T1000 (cell line): ENCODE measurements at regions not wholly inside any gene's neighbourhood (a gene's known extent, or its start where the extent isn't known, plus 50 kb on each side); places are given as distances from the start of the nearest gene placed in this dataset.
"Not testable (repeated sequence)": the region's sequence is repeated elsewhere in the genome, so short reads cannot be mapped to it uniquely, and the experiment has no call there.

Experiments used
- DNase-seq: peaks from one replicate; lab custom pipeline; 2025; ENCODE audit warnings: mixed read lengths; lab: John Stamatoyannopoulos, UW

DNA sequence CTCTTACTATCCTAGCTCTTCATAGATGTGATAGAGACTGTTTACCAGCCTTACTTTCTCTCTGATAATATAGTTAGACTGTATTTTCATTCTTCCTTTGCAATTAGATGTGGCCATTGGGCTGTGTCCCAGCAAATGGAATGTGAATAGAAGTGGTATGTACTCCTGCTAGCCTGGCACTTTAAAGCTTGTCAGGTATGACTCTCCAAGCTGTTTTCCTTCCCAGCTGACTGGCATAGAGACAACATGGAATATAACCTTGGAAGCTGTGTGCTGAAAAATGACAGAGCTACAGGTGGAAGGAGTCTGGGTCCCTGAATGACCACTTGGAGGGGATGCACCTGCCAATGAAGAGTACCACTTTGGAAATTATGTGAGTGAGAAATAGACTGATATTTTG lies 116.2 kb downstream of the DIRAS2 start:
- no peak for DNase-seq

DNA sequence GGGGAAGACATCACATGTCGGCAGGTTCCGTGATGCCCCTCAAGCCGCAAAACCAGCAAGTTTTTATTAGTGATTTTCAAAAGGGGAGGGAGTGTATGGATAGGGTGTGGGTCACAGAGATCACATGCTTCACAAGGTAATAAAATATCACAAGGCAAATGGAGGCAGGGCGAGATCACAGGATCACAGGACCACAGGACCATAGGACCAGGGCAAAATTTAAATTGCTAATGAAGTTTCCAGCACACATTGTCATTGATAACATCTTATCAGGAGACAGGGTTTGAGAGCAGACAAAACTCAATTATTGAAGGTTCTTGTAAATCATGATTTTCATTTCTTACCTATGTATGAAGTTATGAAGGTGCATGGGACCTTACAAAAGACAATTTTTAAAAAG lies 106.5 kb downstream of the DIRAS2 start:
- not testable (repeated sequence) for DNase-seq

DNA sequence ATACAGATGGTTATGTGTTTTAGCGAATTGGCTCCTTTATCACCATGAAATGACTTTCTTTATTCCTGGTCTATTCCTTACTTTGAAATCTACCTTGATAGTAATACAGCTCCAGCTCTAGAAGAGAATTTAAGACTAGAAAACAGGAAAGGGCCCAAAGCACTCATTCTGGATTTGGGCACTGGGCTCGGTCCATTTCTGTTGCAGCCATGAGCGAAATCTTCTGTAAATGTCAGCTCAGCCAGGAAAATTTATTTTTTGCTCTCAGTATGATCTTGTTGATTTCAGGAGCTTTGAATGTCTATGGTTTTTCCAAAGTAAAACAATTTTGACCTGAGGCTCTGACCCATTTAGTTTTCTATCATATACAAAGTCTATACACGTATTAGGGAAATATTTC lies 104.1 kb downstream of the DIRAS2 start:
- DNase-seq: no peak

DNA sequence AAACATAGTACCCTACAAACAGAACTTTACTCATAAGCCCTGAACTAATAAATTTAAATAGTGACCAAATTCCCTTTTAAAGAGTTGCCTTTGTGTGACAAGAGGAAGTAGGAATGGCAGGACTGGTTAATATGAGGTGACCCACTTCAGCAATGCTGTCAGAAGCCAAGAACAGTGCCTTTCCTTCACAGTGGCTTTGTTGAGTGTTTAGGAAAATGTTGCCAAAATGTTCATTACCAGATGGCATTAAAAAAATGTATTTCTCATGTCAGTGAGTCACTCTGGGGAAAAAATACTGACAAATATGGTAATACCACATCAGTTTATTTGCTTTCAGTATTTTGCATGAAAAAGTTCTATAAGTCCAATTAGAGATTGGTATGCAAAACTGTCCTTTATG lies 103.3 kb downstream of the DIRAS2 start:
- no peak for DNase-seq

DNA sequence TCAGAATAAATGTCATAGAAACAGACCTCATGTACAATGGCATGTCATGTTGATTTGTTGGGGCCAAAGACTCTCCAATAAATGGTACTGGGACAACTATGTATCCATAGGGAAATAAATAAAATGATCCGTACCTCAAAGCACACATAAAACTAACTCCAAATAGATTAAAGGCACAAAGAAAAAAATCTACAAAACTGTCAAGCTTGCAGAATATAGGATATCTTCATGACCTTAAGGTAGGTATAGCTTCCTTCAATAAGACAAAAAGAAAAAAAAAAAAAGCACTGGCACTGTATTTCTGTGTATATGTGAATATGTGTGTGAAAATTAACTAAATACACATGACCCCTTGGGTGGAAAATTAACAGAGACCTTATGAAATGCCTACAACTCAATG lies 101.9 kb downstream of the DIRAS2 start:
- DNase-seq: no peak

DNA sequence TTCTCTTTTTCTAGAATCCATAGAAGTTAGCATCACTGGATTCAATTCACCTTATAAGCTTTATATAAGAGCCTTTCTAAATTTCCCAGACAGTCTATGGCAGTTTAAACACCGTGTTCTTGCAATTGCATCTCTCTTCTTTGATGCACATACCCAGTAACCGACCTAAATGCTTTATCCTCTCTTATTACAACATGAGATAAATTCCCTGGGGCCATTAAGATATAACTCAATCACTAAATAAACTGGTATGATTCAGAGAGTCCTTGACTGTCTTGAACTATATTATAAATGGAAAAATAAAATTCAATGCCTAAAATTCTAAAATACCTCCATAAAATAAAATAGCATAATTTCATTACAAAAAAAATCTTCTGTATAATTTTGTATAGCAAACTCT lies 98.1 kb downstream of the DIRAS2 start:
- no peak for DNase-seq

DNA sequence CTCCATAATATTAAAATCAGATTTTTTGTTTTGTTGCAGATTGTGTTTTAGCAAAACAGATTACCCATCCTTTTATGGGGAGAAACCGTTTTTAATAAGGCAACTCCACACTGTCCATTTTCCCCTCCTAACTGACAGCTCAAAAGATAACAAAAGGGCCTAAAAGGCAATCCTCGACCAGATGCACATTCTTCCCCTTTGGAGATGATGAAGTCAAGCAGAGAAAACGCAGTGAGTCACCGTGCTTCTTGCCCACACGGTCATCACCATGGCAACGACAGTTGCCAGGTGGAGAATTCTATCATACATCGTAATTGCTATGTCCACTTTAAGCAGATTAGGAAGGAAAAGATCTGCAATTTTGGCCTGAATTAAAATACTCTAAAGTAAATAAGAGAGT lies 96.4 kb downstream of the DIRAS2 start:
- peak; percentile 52 for DNase-seq

DNA sequence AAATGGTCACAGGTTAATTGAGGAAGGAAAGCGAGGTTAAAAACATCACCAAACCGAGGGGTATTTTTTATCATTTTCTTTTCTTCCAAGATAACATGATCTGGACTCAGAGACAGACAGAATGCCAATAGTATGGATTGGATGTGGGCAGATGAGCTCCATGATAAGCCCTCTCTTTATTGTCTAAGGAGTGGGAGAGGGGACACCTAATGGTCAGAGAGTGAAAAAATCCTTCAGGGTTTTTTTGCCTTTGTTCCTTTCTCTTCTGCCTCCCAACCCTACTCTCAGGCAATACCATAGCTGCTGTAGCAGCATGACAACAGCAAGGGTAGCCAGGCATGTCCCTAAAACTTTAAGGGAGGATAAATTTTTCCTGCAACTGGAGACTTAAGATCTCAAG lies 94.7 kb downstream of the DIRAS2 start:
- no peak for DNase-seq

DNA sequence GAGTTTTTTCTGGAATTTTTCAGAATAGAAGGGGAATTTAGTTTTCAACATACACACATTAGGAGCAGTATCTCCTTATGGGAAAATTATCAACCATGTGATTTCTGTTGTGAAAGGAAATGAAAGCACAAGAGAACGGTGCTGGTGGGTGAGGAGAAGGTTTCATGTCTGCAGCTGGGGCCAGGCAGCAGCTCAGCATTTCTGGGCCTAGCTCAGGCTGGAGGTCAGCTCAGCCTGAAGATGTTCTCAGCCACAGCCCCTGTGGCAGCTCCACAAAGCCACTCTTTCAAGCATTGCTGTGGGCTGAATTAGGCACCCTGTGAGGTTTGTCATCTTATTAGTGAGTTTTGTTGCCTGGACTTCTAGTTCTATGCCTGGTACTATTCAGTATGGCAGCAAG lies 90.3 kb downstream of the DIRAS2 start:
- DNase-seq: no peak

DNA sequence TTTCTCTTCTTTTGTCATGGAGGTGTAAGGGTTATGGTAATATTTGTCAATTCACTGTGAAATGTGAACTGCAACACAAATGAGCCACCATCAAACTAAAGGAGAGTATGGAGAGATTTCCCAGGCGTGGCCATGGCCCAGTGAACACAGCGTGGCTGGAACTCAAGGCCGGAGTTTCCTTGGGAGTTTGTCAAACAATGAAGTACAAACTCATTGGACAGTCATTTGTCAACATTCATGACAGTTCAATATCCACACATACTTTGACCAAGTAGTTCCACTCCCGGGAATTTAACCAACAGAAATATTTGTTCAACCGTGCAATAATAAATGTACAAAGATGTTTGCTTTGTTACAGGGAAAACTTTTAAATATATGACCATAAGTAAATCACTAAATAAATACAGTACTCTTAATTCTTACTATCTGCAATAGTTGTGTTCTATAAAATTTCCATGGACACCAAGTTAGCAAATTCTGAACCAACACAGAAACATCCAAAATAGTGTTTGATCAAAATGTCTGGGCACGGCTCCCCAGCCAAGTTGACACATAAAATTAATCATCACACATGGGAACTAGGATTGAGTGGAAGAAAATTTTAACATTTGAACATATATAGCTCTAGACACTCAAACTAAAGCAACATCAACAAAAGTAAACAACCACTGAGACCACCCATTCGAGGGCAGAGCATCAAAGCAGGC lies 87.1 kb downstream of the DIRAS2 start:
- DNase-seq: no peak

DNA sequence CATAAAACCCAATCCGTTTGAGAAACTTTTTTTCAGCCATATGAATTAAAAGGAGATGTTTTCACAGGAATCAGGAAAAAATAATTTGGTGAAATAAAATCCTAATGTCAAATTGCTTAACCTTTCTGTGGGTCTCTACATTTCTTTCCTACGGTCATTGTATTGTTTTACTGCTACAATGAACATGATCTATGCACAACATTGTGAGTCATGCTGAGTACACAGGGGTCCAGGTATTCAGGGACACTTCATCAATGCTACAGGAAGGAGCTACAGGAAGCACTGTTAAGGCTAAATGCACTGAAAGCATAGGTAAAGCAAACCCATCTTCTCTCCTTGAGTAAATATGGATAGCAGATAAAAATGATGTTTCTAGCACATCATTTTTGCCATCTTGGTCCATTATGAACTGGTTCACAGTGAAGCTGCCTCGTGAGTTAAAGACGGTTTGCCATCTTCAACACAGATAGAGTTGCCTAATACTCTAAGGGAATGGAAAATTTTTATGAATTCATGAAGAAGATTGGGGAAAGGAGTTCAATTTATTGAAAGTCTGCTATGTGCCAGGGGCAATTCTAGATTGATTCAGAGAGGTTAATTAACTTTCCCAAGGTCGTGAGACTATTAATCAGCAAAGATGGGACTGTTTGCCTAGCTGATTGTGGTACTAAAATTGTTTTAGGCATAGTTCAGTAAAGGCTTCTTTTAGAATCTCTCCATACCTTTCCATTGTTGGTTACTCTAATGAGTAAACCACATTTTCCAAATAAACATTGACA lies 85.5 kb downstream of the DIRAS2 start:
- no peak for DNase-seq

DNA sequence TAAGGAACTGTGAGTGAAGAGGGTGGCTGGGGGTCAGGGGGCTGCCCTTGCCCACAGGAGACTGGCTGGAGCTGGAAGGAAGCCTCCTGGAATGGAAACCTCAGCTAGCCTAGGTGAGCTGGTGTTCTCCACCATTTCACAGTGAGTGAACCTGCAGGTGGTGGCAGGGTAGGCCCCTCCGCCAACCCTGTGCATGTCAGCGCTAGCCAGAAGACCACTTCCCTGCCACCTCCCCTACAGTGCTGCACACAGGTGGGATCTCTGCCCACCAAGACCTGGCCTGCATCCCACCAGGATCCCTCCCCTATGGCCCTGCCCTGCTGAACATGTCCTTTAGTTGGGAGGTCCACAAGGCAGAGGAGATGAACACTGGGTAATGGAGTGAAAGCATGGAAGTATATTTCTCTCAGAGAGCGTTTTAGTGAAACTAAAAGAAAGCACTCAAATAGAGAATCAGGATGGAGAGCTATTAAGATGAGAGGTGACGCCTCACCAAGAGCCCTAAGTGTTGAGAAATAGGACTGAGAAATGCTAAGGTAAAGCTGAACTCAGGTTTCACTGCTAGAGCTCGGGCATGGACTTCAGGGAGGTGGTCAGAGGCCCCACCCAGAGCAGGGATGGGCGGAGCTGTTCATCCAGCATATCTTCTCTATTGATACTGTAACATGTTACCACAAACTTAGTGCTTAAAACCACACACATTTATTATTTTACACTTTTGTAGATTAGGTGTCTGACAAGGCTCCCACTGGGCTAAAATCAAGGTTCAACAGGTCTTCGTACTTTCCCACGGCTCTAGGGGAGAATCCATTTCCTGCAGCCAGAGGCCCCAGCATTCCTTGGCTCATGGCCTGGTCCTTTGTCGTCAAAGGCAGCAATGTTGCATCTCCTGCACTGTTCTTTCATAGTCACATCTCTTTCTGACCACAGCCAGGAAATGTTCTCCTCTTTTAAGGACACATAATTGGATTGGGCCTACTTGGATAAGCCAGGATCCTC lies 83.2 kb downstream of the DIRAS2 start:
- no peak for DNase-seq
